ENCODE measurements at regions not wholly inside any gene's neighbourhood (a gene's known extent, or its start where the extent isn't known, plus 50 kb on each side); places are given as distances from the start of the nearest gene placed in this dataset.

GRCh38 chr6:97701801-97702200 is 418.8 kb upstream of the MMS22L start:
- Mint-ChIP-seq H3K4me1 (ENCODE audit: low read depth, unreplicated experiment) (peaks cover 8% of the 10 kb centered on the region), H3K4me3 (ENCODE audit: low read depth, unreplicated experiment) (no peak overlapping the region), H3K27ac (ENCODE audit: unreplicated experiment) (no peak overlapping the region), H3K36me3 (ENCODE audit: insufficient read depth, unreplicated experiment) (peaks cover 4% of the 10 kb centered on the region), H3K27me3 (ENCODE audit: unreplicated experiment) (no peaks in the 10 kb centered on the region), H3K9me3 (ENCODE audit: low read depth, unreplicated experiment) (no peaks in the 10 kb centered on the region)
- DNase-seq: no peak
- no TSS peak for BruUV-seq (replicated peaks)
- TF ChIP-seq CTCF (IDR thresholded peaks at IDR 0.05; ENCODE audit: unreplicated experiment): no peak
- intact Hi-C loops (cut with micrococcal nuclease; ENCODE audit: unreplicated experiment): loop anchor here (10.0 kb wide), 1 partner anchor 833 kb away; no protein-coding TSS in a partner anchor
- CTCF ChIA-PET: no interaction called here

DNA sequence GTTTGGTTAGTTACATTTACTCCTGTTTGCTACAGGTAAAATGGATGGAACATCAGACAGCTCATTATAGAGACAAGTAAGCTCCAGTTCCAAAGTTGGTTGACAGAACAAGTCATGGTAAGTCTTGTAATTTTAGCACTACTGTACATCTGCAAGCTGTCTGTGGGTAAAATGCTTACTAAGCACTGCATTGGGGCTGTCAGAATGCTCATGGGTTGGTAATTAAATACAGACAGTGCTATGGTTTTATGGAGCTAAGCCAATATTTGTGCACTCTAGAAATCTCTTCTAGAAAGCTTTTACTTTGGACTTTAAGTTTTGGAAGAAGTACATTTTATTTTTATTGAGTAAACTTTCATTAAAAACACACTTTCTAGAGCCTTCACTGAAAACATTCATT is 419.2 kb upstream of the MMS22L start:
- no TSS peak for BruUV-seq (replicated peaks)
- no peak for TF ChIP-seq CTCF (IDR thresholded peaks at IDR 0.05; ENCODE audit: unreplicated experiment)
- Mint-ChIP-seq H3K27me3 (ENCODE audit: unreplicated experiment) (no peaks in the 10 kb centered on the region), H3K36me3 (ENCODE audit: insufficient read depth, unreplicated experiment) (peaks cover 4% of the 10 kb centered on the region), H3K4me3 (ENCODE audit: low read depth, unreplicated experiment) (no peak overlapping the region), H3K27ac (ENCODE audit: unreplicated experiment) (no peak overlapping the region), H3K9me3 (ENCODE audit: low read depth, unreplicated experiment) (no peaks in the 10 kb centered on the region), H3K4me1 (ENCODE audit: low read depth, unreplicated experiment) (peaks cover 8% of the 10 kb centered on the region)
- CTCF ChIA-PET: no interaction called here
- intact Hi-C loops (cut with micrococcal nuclease; ENCODE audit: unreplicated experiment): loop anchor here (10.0 kb wide), 1 partner anchor 833 kb away; no protein-coding TSS in a partner anchor
- no peak for DNase-seq

GRCh38 chr6:97703661-97704060 is 420.6 kb upstream of the MMS22L start:
- CTCF ChIA-PET: no interaction called here
- H3K27ac Mint-ChIP-seq (ENCODE audit: unreplicated experiment): no peak overlapping the region
- H3K4me1 Mint-ChIP-seq (ENCODE audit: low read depth, unreplicated experiment): peaks cover 8% of the 10 kb centered on the region
- H3K36me3 Mint-ChIP-seq (ENCODE audit: insufficient read depth, unreplicated experiment): peaks cover 4% of the 10 kb centered on the region
- intact Hi-C loops (cut with micrococcal nuclease; ENCODE audit: unreplicated experiment): loop anchor here (10.0 kb wide), 1 partner anchor 831 kb away; no protein-coding TSS in a partner anchor
- no TSS peak for BruUV-seq (replicated peaks)
- H3K4me3 Mint-ChIP-seq (ENCODE audit: low read depth, unreplicated experiment): no peak overlapping the region
- no peak for TF ChIP-seq CTCF (IDR thresholded peaks at IDR 0.05; ENCODE audit: unreplicated experiment)
- H3K27me3 Mint-ChIP-seq (ENCODE audit: unreplicated experiment): no peaks in the 10 kb centered on the region
- no peak for DNase-seq
- no peaks in the 10 kb centered on the region for H3K9me3 Mint-ChIP-seq (ENCODE audit: low read depth, unreplicated experiment)

GRCh38 chr6:97705568-97705967 is 422.6 kb upstream of the MMS22L start:
- Mint-ChIP-seq H3K27ac (ENCODE audit: unreplicated experiment) (no peak overlapping the region), H3K4me1 (ENCODE audit: low read depth, unreplicated experiment) (peaks cover 8% of the 10 kb centered on the region), H3K36me3 (ENCODE audit: insufficient read depth, unreplicated experiment) (peaks cover 4% of the 10 kb centered on the region), H3K9me3 (ENCODE audit: low read depth, unreplicated experiment) (no peaks in the 10 kb centered on the region), H3K4me3 (ENCODE audit: low read depth, unreplicated experiment) (no peak overlapping the region), H3K27me3 (ENCODE audit: unreplicated experiment) (no peaks in the 10 kb centered on the region)
- no TSS peak for BruUV-seq (replicated peaks)
- CTCF ChIA-PET: no interaction called here
- intact Hi-C loops (cut with micrococcal nuclease; ENCODE audit: unreplicated experiment): loop anchor here (5.0 to 10.0 kb wide), 3 partner anchors 217 to 1132 kb away; no protein-coding TSS in a partner anchor
- TF ChIP-seq CTCF (IDR thresholded peaks at IDR 0.05; ENCODE audit: unreplicated experiment): peak; percentile 59
- no peak for DNase-seq

All from Calu3 (cell line).